Astrocyte (in vitro differentiated cells and primary cell): ENCODE measurements at regions not wholly inside any gene's neighbourhood (a gene's known extent, or its start where the extent isn't known, plus 50 kb on each side); places are given as distances from the start of the nearest gene placed in this dataset.

Source experiments
- CTCF ChIP-seq: IDR thresholded peaks from 2 replicates; pipeline ENCODE4 v1.5.1; 2011; ENCODE audit warnings: low read depth, mild to moderate bottlenecking, inconsistent platforms, low read length, moderate library complexity; ENCODE audit not compliant: insufficient read depth
- EZH2 ChIP-seq: IDR thresholded peaks from 2 replicates; pipeline ENCODE4 v1.6.1; 2012; ENCODE audit warnings: mild to moderate bottlenecking, low read length, inconsistent platforms; ENCODE audit not compliant: insufficient read depth

DNA sequence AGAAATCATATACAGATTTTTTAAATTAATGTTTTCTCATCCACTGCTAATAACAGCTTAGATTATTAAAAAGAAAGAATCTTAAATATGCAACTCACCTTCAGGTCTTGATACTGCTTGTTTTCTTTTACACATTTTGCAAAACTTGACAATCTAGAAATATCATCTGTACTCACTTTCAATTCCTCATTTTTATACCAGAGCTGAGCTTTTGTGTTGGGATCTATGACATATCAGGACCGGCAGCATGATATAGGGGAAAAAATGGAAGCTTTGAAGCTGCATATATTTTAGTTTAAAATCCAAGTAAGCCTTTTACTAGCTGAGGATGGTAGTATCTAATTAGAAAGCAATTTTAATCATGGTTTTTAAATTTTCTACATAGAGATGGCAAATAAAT lies 75.7 kb upstream of the SMARCA2 start:
- TF ChIP-seq CTCF (no peak), EZH2 (no peak)
